ENCODE measurements at regions not wholly inside any gene's neighbourhood (a gene's known extent, or its start where the extent isn't known, plus 50 kb on each side); places are given as distances from the start of the nearest gene placed in this dataset.

- no peak for DNase-seq
Measured at GRCh38 chr1:106957795-106958194, 98.7 kb upstream of the PRMT6 start.

- no peak for DNase-seq
Measured at GRCh38 chr1:106960412-106960811, 96.1 kb upstream of the PRMT6 start.

GRCh38 chr1:106961646-106962045 is 94.8 kb upstream of the PRMT6 start:
- no peak for DNase-seq

- DNase-seq = no peak
Measured at GRCh38 chr1:106962591-106962990, 93.9 kb upstream of the PRMT6 start.

GRCh38 chr1:106964495-106964894 is 92.0 kb upstream of the PRMT6 start:
- DNase-seq = no peak

GRCh38 chr1:106968644-106969043 is 87.8 kb upstream of the PRMT6 start:
- no peak for DNase-seq

GRCh38 chr1:106969731-106970130 is 86.7 kb upstream of the PRMT6 start:
- DNase-seq = no peak

GRCh38 chr1:106972074-106972473 is 84.4 kb upstream of the PRMT6 start:
- DNase-seq = no peak

GRCh38 chr1:106975944-106976343 is 80.5 kb upstream of the PRMT6 start:
- DNase-seq = no peak

GRCh38 chr1:106978477-106979322 is 77.8 kb upstream of the PRMT6 start:
- no peak for DNase-seq

- no peak for DNase-seq
Measured at GRCh38 chr1:106979371-106979770, 77.1 kb upstream of the PRMT6 start.

- no peak for DNase-seq
Measured at GRCh38 chr1:106980121-106980520, 76.4 kb upstream of the PRMT6 start.

- no peak for DNase-seq
Measured at GRCh38 chr1:106984801-106985200, 71.7 kb upstream of the PRMT6 start.

GRCh38 chr1:106986603-106987002 is 69.9 kb upstream of the PRMT6 start:
- DNase-seq = no peak

GRCh38 chr1:106995970-106996369 is 60.5 kb upstream of the PRMT6 start:
- no peak for DNase-seq

- no peak for DNase-seq
Measured at GRCh38 chr1:106998431-106999002, 58.0 kb upstream of the PRMT6 start.

- DNase-seq = no peak
Measured at GRCh38 chr1:107000902-107001301, 55.6 kb upstream of the PRMT6 start.

- no peak for DNase-seq
Measured at GRCh38 chr1:107003972-107004371, 52.5 kb upstream of the PRMT6 start.

GRCh38 chr1:107004421-107004820 is 52.1 kb upstream of the PRMT6 start:
- no peak for DNase-seq

Data from DMS 273 treated with DMSO at 0.1 percent for 48 hours (cell line).